CD8-positive, alpha-beta memory T cell (primary cell): ENCODE measurements at regions not wholly inside any gene's neighbourhood (a gene's known extent, or its start where the extent isn't known, plus 50 kb on each side); places are given as distances from the start of the nearest gene placed in this dataset.
"Not testable (repeated sequence)": the region's sequence is repeated elsewhere in the genome, so short reads cannot be mapped to it uniquely, and the experiment has no call there.

Experiments
- CTCF ChIA-PET: fragments of 350-600 bp; sonication (Branson Sonifier 250); formaldehyde crosslinking; loops from one replicate; lab custom pipeline; 2021; ENCODE audit warnings: antibody characterized with exemption; lab: Charles Lee
- POLR2A ChIA-PET: fragments of 350-600 bp; sonication (Branson Sonifier 250); formaldehyde crosslinking; loops from one replicate; lab custom pipeline; 2021; ENCODE audit warnings: antibody characterized with exemption; lab: Charles Lee
- DNase-seq, 5 donors: peaks; one replicate each; pipeline versions ENCODE4 v3.0.0 to v3.0.0-alpha.2; 2020 to 2022; ENCODE audit warnings: mixed read lengths in 1 of 5
- H3K27ac ChIP-seq: one replicate; pipeline ENCODE4 v1.7.0; 2013; ENCODE audit warnings: low read depth, mild to moderate bottlenecking, low read length, moderate library complexity
- H3K27me3 ChIP-seq: 2 replicates; pipeline ENCODE4 v1.7.0; 2013; ENCODE audit warnings: low read length, mild to moderate bottlenecking; ENCODE audit not compliant: insufficient read depth, poor library complexity, severe bottlenecking
- H3K36me3 ChIP-seq: 2 replicates; pipeline ENCODE4 v1.7.0; 2013; ENCODE audit warnings: mild to moderate bottlenecking, low read length, moderate library complexity; ENCODE audit not compliant: insufficient read depth
- H3K4me1 ChIP-seq: 2 replicates; pipeline ENCODE4 v1.7.0; 2013; ENCODE audit warnings: mild to moderate bottlenecking, low read length, moderate library complexity; ENCODE audit not compliant: insufficient read depth
- H3K4me3 ChIP-seq: 2 replicates; pipeline ENCODE4 v1.7.0; 2013; ENCODE audit warnings: mild to moderate bottlenecking, low read length
- H3K9me3 ChIP-seq: 2 replicates; pipeline ENCODE4 v1.7.0; 2013; ENCODE audit warnings: mild to moderate bottlenecking, low read length
- H3K27ac Mint-ChIP-seq, 8 donors: one replicate each; pipeline ENCODE4 v1.8.0; 2020 to 2021; ENCODE audit warnings: mixed read lengths in 8 of 8, mild to moderate bottlenecking in 6 of 8, inconsistent platforms in 3 of 8, moderate library complexity in 3 of 8
- H3K27me3 Mint-ChIP-seq, 2 donors: one replicate each; pipeline ENCODE4 v1.8.0; 2020 to 2021; ENCODE audit warnings: mixed read lengths in 2 of 2, mild to moderate bottlenecking in 1 of 2, moderate library complexity in 1 of 2
- H3K36me3 Mint-ChIP-seq, 3 donors: one replicate each; pipeline ENCODE4 v1.8.0; 2020 to 2021; ENCODE audit warnings: mixed read lengths in 3 of 3, inconsistent platforms in 1 of 3, mild to moderate bottlenecking in 1 of 3
- H3K4me1 Mint-ChIP-seq, 3 donors: one replicate each; pipeline ENCODE4 v1.8.0; 2020 to 2021; ENCODE audit warnings: mixed read lengths in 3 of 3, inconsistent platforms in 1 of 3, mild to moderate bottlenecking in 1 of 3
- H3K4me3 Mint-ChIP-seq, 7 donors: one replicate each; pipeline ENCODE4 v1.8.0; 2020 to 2021; ENCODE audit warnings: mixed read lengths in 7 of 7, mild to moderate bottlenecking in 6 of 7, moderate library complexity in 4 of 7, inconsistent platforms in 2 of 7
- H3K9me3 Mint-ChIP-seq, 5 donors: one replicate each; pipeline ENCODE4 v1.8.0; 2020 to 2022; ENCODE audit warnings: mixed read lengths in 5 of 5, mild to moderate bottlenecking in 3 of 5, moderate library complexity in 2 of 5, inconsistent platforms in 1 of 5

DNA sequence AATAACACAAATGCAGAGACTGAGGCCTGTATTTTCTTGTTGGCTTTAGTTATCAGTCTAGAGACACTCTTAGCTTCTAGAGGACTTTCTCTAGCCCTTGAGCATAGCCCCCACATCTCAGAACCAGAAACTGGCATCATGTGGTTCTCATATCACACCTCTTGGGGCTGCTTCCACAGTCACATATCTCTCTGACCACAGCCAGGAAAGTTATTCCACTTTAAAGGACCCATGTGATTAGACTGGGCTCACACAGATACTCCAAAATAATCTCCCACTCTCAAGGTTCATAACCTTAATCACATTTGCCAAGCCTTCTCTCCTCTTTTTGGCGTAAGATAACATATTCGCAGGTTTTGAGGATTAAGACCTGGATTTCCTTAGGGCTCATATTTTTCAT is 846.9 kb upstream of the MIR17HG start:
- Histone ChIP-seq H3K36me3 (no peaks in the 10 kb centered on the region), H3K9me3 (no peaks in the 10 kb centered on the region), H3K4me3 (no peak overlapping the region), H3K4me1 (no peaks in the 10 kb centered on the region), H3K27ac (no peak overlapping the region), H3K27me3 (no peaks in the 10 kb centered on the region)
- Mint-ChIP-seq H3K27ac (no peak overlapping the region), H3K4me3 (no peak overlapping the region), H3K36me3 (no peaks in the 10 kb centered on the region), H3K27me3 (no peaks in the 10 kb centered on the region), H3K4me1 (no peaks in the 10 kb centered on the region), H3K9me3 (peaks cover 5 to 12% (median 6%) of the 10 kb centered on the region in 5 donors)
- ChIA-PET CTCF (no interaction called here), POLR2A (no interaction called here)
- DNase-seq, result no peak

DNA sequence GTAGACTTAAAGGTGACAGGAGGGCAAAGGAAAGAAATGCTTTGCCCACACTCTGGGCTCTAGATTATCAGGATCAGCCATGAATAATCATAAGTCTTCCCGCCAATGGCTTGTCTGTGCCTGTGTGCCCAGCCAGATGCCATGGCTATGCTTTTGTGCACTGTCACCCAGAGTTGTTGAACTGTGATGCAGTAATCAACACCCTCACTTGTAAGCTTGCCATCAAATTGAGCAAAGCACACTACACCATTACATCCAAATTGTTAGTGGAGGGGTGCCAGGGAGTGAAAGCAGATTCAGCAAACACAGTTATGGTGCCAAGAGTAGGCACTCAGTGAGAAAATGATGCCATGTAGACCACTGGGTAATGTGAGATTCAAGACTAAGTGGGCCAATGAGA is 845.3 kb upstream of the MIR17HG start:
- Histone ChIP-seq H3K27ac (no peak overlapping the region), H3K36me3 (no peaks in the 10 kb centered on the region), H3K4me3 (no peak overlapping the region), H3K27me3 (no peaks in the 10 kb centered on the region), H3K4me1 (no peaks in the 10 kb centered on the region), H3K9me3 (no peaks in the 10 kb centered on the region)
- Mint-ChIP-seq H3K4me1 (no peaks in the 10 kb centered on the region), H3K4me3 (no peak overlapping the region), H3K9me3 (peaks cover 4 to 19% (median 8%) of the 10 kb centered on the region in 5 donors), H3K36me3 (no peaks in the 10 kb centered on the region), H3K27ac (no peak overlapping the region), H3K27me3 (no peaks in the 10 kb centered on the region)
- POLR2A ChIA-PET, result no interaction called here
- CTCF ChIA-PET, result no interaction called here
- no peak for DNase-seq

DNA sequence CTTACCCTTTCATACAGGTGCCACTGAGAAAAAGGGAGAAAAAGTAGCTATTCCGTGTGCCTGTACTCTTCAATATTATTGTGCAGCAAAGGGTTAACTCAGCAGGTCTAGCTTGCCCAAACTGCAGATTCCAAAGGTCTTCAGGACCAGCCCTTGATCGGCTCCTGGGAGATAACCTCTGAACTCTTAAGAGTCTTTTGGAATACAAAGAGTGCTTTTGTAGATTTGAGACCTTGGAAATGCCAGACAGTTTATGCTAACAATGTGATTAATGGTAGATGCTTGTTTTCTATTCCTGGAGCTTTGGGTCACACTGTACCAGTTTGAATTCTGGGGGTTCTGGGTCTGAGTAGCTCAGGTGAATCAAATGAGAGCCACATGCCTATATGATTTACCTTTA is 844.7 kb upstream of the MIR17HG start:
- ChIA-PET POLR2A (no interaction called here), CTCF (no interaction called here)
- no peaks in the 10 kb centered on the region for H3K4me1 ChIP-seq
- no peaks in the 10 kb centered on the region for H3K36me3 ChIP-seq
- Mint-ChIP-seq H3K9me3 (peaks cover 4 to 19% (median 8%) of the 10 kb centered on the region in 5 donors), H3K36me3 (no peaks in the 10 kb centered on the region), H3K4me3 (no peak overlapping the region), H3K27me3 (no peaks in the 10 kb centered on the region), H3K4me1 (no peaks in the 10 kb centered on the region), H3K27ac (no peak overlapping the region)
- H3K4me3 ChIP-seq, result no peak overlapping the region
- H3K9me3 ChIP-seq, result no peaks in the 10 kb centered on the region
- H3K27me3 ChIP-seq, result no peaks in the 10 kb centered on the region
- DNase-seq, result no peak
- H3K27ac ChIP-seq, result no peak overlapping the region

DNA sequence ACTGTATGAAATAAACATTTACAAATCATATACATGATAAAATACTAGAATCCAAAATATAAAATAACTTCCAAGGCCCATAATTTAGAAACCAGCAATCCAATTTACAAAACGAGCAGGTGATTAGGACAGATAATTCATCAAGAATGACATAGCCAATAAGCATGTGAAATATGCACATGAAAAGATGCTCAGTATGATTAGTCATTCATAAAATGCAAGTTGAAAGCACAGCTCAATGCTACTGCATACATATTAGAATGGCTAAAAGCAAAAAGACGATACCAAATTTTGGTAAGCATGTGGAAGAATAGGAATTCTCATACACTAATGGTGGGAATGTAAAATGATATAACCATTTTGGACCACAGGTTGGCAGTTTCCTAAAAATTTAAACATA is 837.2 kb upstream of the MIR17HG start:
- Histone ChIP-seq H3K9me3 (no peaks in the 10 kb centered on the region), H3K27ac (no peak overlapping the region), H3K4me1 (no peaks in the 10 kb centered on the region), H3K36me3 (no peaks in the 10 kb centered on the region), H3K4me3 (no peak overlapping the region), H3K27me3 (no peaks in the 10 kb centered on the region)
- Mint-ChIP-seq H3K9me3 (peaks cover 0 to 38% (median 5%) of the 10 kb centered on the region in 5 donors), H3K27me3 (no peaks in the 10 kb centered on the region), H3K4me3 (no peak overlapping the region), H3K4me1 (no peaks in the 10 kb centered on the region), H3K27ac (no peak overlapping the region), H3K36me3 (no peaks in the 10 kb centered on the region)
- ChIA-PET CTCF (no interaction called here), POLR2A (no interaction called here)
- DNase-seq, result no peak

DNA sequence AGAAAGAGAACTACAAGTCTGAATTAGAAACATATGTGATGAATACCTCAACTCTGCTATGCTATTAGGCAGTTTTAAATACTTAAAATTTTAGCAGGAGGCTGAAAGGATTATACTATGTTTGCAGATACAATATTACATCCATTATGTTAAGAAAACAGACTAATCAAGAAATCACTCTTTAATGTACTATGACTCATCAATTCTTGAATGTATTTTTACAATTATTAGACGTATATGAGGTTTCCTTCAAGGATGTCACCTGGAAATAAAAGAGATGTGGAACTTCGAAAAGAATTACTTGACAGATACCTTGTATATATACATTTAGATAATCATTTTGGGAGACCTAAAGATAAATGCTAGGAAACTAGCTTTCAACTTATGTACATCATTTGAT is 835.6 kb upstream of the MIR17HG start:
- ChIA-PET CTCF (no interaction called here), POLR2A (no interaction called here)
- no peak for DNase-seq
- peaks cover 0 to 31% (median 2%) of the 10 kb centered on the region in 5 donors for H3K9me3 Mint-ChIP-seq
- H3K4me1 Mint-ChIP-seq, result no peaks in the 10 kb centered on the region
- no peaks in the 10 kb centered on the region for H3K9me3 ChIP-seq
- H3K36me3 Mint-ChIP-seq, result no peaks in the 10 kb centered on the region
- no peak overlapping the region for H3K4me3 Mint-ChIP-seq
- no peak overlapping the region for H3K27ac Mint-ChIP-seq
- no peak overlapping the region for H3K4me3 ChIP-seq
- H3K27me3 ChIP-seq, result no peaks in the 10 kb centered on the region
- no peaks in the 10 kb centered on the region for H3K36me3 ChIP-seq
- H3K27ac ChIP-seq, result no peak overlapping the region
- H3K4me1 ChIP-seq, result no peaks in the 10 kb centered on the region
- no peaks in the 10 kb centered on the region for H3K27me3 Mint-ChIP-seq

DNA sequence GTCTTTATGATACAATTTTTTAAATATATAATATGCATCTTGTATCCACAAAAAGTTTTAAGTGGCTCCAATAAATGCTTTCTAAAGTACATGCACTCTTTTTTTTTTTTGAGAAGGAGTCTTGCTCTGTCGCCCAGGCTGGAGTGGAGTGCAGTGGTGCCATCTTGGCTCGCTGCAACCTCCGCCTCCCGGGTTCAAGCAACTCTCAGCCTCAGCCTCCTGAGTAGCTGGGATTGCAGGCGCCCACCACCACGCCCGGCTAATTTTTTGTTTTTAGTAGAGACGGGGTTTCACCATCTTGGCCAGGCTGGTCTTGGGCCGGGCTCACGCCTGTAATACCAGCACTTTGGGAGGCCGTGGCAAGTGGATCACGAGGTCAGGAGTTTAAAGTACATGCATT is 832.8 kb upstream of the MIR17HG start:
- DNase-seq, H3K9me3 ChIP-seq, POLR2A ChIA-PET, H3K4me1 Mint-ChIP-seq, H3K27ac ChIP-seq, H3K27me3 ChIP-seq, H3K4me1 ChIP-seq, CTCF ChIA-PET, H3K4me3 ChIP-seq, H3K36me3 ChIP-seq, H3K4me3 Mint-ChIP-seq, H3K27me3 Mint-ChIP-seq, H3K27ac Mint-ChIP-seq, H3K36me3 Mint-ChIP-seq: not testable (repeated sequence)
- H3K9me3 Mint-ChIP-seq, result peaks cover 0 to 15% (median 2%) of the 10 kb centered on the region in 5 donors

DNA sequence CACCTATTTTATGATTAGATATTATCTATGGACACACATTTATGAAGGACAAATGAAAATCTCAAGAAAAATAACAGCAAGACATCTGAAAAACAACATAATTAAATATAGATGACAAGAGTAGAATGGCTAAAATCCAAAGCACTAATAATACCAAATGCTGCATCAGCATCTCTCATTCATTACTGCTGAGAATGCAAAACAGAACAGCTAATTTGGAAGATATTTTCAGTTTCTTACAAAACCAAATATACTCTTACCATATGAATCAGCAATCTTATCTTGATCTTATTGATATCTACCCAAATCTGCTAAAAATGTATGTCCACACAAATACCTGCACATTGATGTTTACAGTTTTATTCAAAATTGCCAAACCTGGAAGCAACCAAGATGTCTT is 829.1 kb upstream of the MIR17HG start:
- Histone ChIP-seq H3K27me3 (no peaks in the 10 kb centered on the region), H3K27ac (no peak overlapping the region), H3K9me3 (no peaks in the 10 kb centered on the region), H3K4me3 (no peak overlapping the region), H3K36me3 (no peaks in the 10 kb centered on the region), H3K4me1 (no peaks in the 10 kb centered on the region)
- Mint-ChIP-seq H3K27me3 (no peaks in the 10 kb centered on the region), H3K27ac (no peak overlapping the region), H3K4me1 (no peaks in the 10 kb centered on the region), H3K4me3 (no peak overlapping the region), H3K9me3 (peaks cover 6 to 21% (median 15%) of the 10 kb centered on the region in 5 donors), H3K36me3 (no peaks in the 10 kb centered on the region)
- ChIA-PET CTCF (no interaction called here), POLR2A (no interaction called here)
- DNase-seq, result no peak

DNA sequence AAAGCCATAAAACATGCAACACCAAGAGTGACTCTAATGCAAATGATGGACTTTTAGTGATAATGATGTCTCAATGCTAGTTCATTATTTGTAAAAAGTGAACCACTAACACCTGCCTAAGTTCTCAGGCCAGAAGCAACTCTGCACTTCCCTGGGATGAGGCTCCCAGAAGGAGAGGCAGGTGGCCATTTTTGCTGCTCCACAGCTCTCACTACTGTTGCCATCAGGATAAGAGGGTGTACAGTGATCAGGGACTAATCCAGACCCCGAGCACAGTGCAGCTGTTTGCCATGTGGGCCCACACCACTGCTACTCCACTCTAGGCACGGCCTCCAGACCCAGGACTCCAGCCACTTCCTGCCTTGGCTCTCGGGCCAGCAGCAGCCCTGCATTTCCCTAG is 828.3 kb upstream of the MIR17HG start:
- ChIA-PET CTCF (no interaction called here), POLR2A (no interaction called here)

DNA sequence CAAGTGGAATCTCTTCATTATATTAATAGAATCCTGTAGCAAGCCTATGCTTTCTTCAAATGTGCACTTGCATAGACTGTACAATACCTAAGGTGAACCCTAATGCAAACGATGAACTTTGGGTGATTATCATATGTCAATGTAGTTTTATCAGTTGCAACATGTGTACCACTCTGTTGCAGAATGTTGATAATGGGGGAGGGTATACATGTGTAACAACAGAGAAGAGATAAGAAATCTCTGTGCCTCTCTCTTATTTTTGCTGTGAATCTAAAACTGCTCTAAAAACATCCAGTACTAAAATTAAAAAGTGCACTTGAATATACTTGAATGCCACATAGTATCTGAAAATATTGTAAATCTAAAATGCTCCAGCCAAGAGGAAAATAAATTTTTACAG is 820.8 kb upstream of the MIR17HG start:
- Mint-ChIP-seq H3K27ac (no peak overlapping the region), H3K4me3 (no peak overlapping the region), H3K36me3 (no peaks in the 10 kb centered on the region), H3K9me3 (peaks cover 3 to 28% (median 4%) of the 10 kb centered on the region in 5 donors), H3K27me3 (no peaks in the 10 kb centered on the region), H3K4me1 (no peaks in the 10 kb centered on the region)
- no peak for DNase-seq
- Histone ChIP-seq H3K4me1 (no peaks in the 10 kb centered on the region), H3K27me3 (no peaks in the 10 kb centered on the region), H3K4me3 (no peak overlapping the region), H3K36me3 (no peaks in the 10 kb centered on the region), H3K27ac (no peak overlapping the region), H3K9me3 (no peaks in the 10 kb centered on the region)
- ChIA-PET POLR2A (no interaction called here), CTCF (no interaction called here)

More for the DNA sequence above, 828.3 kb upstream of the MIR17HG start:
- Histone ChIP-seq H3K27ac (no peak overlapping the region), H3K9me3 (no peaks in the 10 kb centered on the region), H3K36me3 (no peaks in the 10 kb centered on the region), H3K4me1 (no peaks in the 10 kb centered on the region), H3K4me3 (no peak overlapping the region), H3K27me3 (no peaks in the 10 kb centered on the region)
- H3K27ac Mint-ChIP-seq, result no peak overlapping the region
- peaks cover 6 to 29% (median 18%) of the 10 kb centered on the region in 5 donors for H3K9me3 Mint-ChIP-seq
- H3K36me3 Mint-ChIP-seq, result no peaks in the 10 kb centered on the region
- no peaks in the 10 kb centered on the region for H3K4me1 Mint-ChIP-seq
- H3K27me3 Mint-ChIP-seq, result no peaks in the 10 kb centered on the region
- no peak overlapping the region for H3K4me3 Mint-ChIP-seq
- DNase-seq, result no peak
